Stimulated activated CD8-positive, alpha-beta memory T cell treated with anti-CD3 and anti-CD28 coated beads, Interleukin-2, amount 100 ng/mL, for 1 hour (primary cell): ENCODE measurements at regions not wholly inside any gene's neighbourhood (a gene's known extent, or its start where the extent isn't known, plus 50 kb on each side); places are given as distances from the start of the nearest gene placed in this dataset.

Experiments
- DNase-seq, 2 donors: peaks; one replicate each; pipeline ENCODE4 v3.0.0-alpha.2; 2020; ENCODE audit warnings: low read depth in 2 of 2

GRCh38 chr13:104085611-104086010, 1019.4 kb upstream of the SLC10A2 start:
- DNase-seq: no peak

- DNase-seq: no peak
Observed at GRCh38 chr13:104074326-104074725, 1008.1 kb upstream of the SLC10A2 start.

GRCh38 chr13:104071806-104072205, 1005.6 kb upstream of the SLC10A2 start:
- no peak for DNase-seq

GRCh38 chr13:104065328-104065727, 999.1 kb upstream of the SLC10A2 start:
- no peak for DNase-seq

GRCh38 chr13:104057861-104058260, 991.6 kb upstream of the SLC10A2 start:
- no peak for DNase-seq

GRCh38 chr13:104045907-104046306, 979.7 kb upstream of the SLC10A2 start:
- no peak for DNase-seq

- DNase-seq: no peak
Observed at GRCh38 chr13:104043184-104043583, 977.0 kb upstream of the SLC10A2 start.

GRCh38 chr13:104034891-104035290, 968.7 kb upstream of the SLC10A2 start:
- no peak for DNase-seq

- DNase-seq: no peak
Observed at GRCh38 chr13:104025303-104025702, 959.1 kb upstream of the SLC10A2 start.

GRCh38 chr13:104024416-104025170, 958.4 kb upstream of the SLC10A2 start:
- DNase-seq: no peak

- no peak for DNase-seq
Observed at GRCh38 chr13:104021806-104022397, 955.7 kb upstream of the SLC10A2 start.

- no peak for DNase-seq
Observed at GRCh38 chr13:104017317-104017716, 951.1 kb upstream of the SLC10A2 start.

GRCh38 chr13:104015646-104016396, 949.6 kb upstream of the SLC10A2 start:
- DNase-seq: no peak

GRCh38 chr13:104014803-104015645, 948.8 kb upstream of the SLC10A2 start:
- DNase-seq: no peak

- DNase-seq: no peak
Observed at GRCh38 chr13:104011505-104012241, 945.5 kb upstream of the SLC10A2 start.

GRCh38 chr13:104008541-104009435, 942.6 kb upstream of the SLC10A2 start:
- no peak for DNase-seq

- no peak for DNase-seq
Observed at GRCh38 chr13:104008075-104008474, 941.9 kb upstream of the SLC10A2 start.

- no peak for DNase-seq
Observed at GRCh38 chr13:104006625-104007075, 940.4 kb upstream of the SLC10A2 start.

- DNase-seq: no peak
Observed at GRCh38 chr13:104004572-104004971, 938.4 kb upstream of the SLC10A2 start.

GRCh38 chr13:104002216-104002615, 936.0 kb upstream of the SLC10A2 start:
- DNase-seq: no peak
